ENCODE measurements at regions not wholly inside any gene's neighbourhood (a gene's known extent, or its start where the extent isn't known, plus 50 kb on each side); places are given as distances from the start of the nearest gene placed in this dataset.

- Histone ChIP-seq H3K27ac (no peak overlapping the region), H3K27me3 (no peaks in the 10 kb centered on the region), H3K4me1 (no peaks in the 10 kb centered on the region), H3K9me3 (no peaks in the 10 kb centered on the region), H3K36me3 (no peaks in the 10 kb centered on the region), H3K4me3 (no peak overlapping the region)
- ATAC-seq (peak; percentile 41), DNase-seq (no peak)
- intact Hi-C loops (cut with DNase I): no loop called here
- no peak for TF ChIP-seq CTCF (IDR thresholded peaks at IDR 0.05)
These were observed 53.9 kb upstream of the BNC2 start for GRCh38 chr9:16924311-16924915.

- H3K4me1 ChIP-seq: no peaks in the 10 kb centered on the region
- H3K36me3 ChIP-seq: no peaks in the 10 kb centered on the region
- H3K27me3 ChIP-seq: no peaks in the 10 kb centered on the region
- no peak overlapping the region for H3K27ac ChIP-seq
- no peak for ATAC-seq
- H3K9me3 ChIP-seq: no peaks in the 10 kb centered on the region
- H3K4me3 ChIP-seq: no peak overlapping the region
- DNase-seq: no peak
- intact Hi-C loops (cut with DNase I): no loop called here
- no peak for TF ChIP-seq CTCF (IDR thresholded peaks at IDR 0.05)
These were observed 51.4 kb upstream of the BNC2 start for GRCh38 chr9:16921855-16922254.
